ENCODE measurements at regions not wholly inside any gene's neighbourhood (a gene's known extent, or its start where the extent isn't known, plus 50 kb on each side); places are given as distances from the start of the nearest gene placed in this dataset.

DNA sequence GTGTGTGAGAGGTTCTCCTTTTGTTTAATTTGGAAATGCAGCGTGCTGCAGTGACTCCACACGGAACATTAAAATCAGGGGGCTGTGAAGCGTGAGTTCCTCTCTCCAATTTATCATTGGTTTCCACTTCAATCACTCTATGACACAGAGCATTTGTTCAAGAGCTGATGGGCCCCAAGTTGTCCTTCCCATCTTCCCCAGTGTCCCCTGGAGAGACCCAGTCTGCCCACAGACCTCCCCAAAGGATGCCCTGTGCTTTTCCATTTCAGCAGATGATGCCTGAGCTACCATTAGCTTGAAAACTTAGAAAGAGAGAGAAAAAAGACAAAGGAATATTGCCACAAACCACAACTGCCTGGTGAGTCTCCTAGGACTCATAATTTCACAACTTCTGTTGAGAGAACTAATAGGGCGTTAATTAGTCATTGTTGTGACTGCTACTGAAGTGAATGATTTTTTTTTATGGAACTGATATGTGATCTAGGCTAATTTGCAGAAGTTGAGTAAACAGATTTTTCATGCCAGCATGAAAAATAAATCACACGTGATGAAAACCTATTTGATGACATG, 772.7 kb downstream of the SEMA5A start:
- TF ChIP-seq, protein P1, sequence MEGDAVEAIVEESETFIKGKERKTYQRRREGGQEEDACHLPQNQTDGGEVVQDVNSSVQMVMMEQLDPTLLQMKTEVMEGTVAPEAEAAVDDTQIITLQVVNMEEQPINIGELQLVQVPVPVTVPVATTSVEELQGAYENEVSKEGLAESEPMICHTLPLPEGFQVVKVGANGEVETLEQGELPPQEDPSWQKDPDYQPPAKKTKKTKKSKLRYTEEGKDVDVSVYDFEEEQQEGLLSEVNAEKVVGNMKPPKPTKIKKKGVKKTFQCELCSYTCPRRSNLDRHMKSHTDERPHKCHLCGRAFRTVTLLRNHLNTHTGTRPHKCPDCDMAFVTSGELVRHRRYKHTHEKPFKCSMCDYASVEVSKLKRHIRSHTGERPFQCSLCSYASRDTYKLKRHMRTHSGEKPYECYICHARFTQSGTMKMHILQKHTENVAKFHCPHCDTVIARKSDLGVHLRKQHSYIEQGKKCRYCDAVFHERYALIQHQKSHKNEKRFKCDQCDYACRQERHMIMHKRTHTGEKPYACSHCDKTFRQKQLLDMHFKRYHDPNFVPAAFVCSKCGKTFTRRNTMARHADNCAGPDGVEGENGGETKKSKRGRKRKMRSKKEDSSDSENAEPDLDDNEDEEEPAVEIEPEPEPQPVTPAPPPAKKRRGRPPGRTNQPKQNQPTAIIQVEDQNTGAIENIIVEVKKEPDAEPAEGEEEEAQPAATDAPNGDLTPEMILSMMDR (IDR thresholded peaks at IDR 0.05) = no peak
- Histone ChIP-seq H3K9me3 (no peaks in the 10 kb centered on the region), H3K4me1 (no peaks in the 10 kb centered on the region), H3K36me3 (no peaks in the 10 kb centered on the region), H3K27ac (no peak overlapping the region), H3K27me3 (no peaks in the 10 kb centered on the region), H3K4me3 (no peak overlapping the region)
- intact Hi-C loops (cut with DNase I) = no loop called here
- 78 to 85% methylated on average over 5 of the region's 5 CpGs for whole genome bisulfite sequencing, 2 donors
- DNase-seq (no peak), ATAC-seq (no peak)

DNA sequence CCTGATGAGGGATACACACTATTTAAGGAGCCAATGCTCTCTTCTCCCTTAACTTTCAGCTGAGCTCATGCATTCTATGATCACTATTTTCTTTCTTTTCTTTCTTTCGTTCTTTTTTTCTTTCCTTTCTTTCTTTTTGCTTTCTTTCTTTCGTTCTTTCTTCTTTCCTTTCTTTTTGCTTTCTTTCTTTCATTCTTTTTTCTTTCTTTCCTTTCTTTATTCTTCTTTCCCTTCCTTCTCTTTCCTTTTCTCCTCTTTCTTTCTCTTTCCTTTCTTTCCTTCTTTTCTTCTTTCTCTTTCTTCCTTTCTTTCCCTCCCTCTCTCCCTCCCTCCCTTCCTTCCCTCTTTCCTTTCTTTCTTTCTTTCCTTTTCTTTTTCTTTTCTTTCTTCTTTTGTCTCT, 761.2 kb downstream of the SEMA5A start:
- no peak overlapping the region for H3K4me3 ChIP-seq
- no peak overlapping the region for H3K27ac ChIP-seq
- TF ChIP-seq, protein P1 (IDR thresholded peaks at IDR 0.05) = no peak
- H3K27me3 ChIP-seq = no peaks in the 10 kb centered on the region
- no peaks in the 10 kb centered on the region for H3K36me3 ChIP-seq
- intact Hi-C loops (cut with DNase I) = no loop called here
- ATAC-seq = no peak
- no peak for DNase-seq
- no peaks in the 10 kb centered on the region for H3K4me1 ChIP-seq
- H3K9me3 ChIP-seq = peaks cover 0 to 9% (median 0%) of the 10 kb centered on the region in 11 donors
- 74 to 79% methylated on average over 2 of the region's 2 CpGs for WGBS, 2 donors

DNA sequence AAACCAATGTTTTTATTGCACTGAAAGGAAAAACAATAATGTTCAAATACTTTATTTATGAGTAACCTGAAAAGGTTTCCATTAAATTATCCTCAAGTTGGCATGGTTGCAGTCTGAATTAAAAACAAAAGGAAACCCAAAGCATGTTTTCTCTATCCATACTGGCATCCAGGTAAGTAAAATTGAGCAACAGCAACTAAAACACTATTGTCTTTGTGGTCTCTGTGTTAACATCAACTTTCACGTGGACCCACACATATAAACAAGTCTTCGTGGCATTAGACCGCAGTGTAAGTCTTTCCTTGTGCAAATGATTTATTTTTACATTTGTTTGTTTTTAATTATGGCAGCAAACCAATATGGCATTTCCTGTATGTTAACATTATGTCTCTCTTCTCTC, 757.6 kb downstream of the SEMA5A start:
- H3K4me3 ChIP-seq = no peak overlapping the region
- no peak for ATAC-seq
- TF ChIP-seq, protein P1 (IDR thresholded peaks at IDR 0.05) = no peak
- no peaks in the 10 kb centered on the region for H3K27me3 ChIP-seq
- DNase-seq = no peak
- WGBS, 2 donors = 69 to 79% methylated on average over 3 of the region's 3 CpGs
- H3K9me3 ChIP-seq = peaks cover 0 to 10% (median 0%) of the 10 kb centered on the region in 11 donors
- no peak overlapping the region for H3K27ac ChIP-seq
- no peaks in the 10 kb centered on the region for H3K4me1 ChIP-seq
- intact Hi-C loops (cut with DNase I) = no loop called here
- no peaks in the 10 kb centered on the region for H3K36me3 ChIP-seq

DNA sequence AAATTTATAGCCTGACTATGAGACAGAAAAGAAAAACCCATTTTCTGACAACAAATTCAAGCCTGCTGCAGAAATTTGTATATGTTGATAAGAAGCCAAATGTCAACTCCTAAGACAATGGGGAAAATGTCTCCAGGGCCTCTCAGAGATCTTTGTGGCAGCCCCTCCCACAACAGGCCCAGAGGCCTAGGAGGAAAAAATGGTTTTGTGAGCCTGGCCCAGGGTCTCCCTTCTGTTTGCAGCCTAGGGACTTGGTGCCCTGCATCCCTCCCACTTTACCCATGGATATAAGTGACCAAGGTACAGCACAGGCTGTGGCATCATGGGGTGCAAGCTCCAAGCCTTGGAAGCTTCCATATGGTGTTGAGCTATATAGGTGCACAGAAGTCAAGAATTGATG, 740.2 kb downstream of the SEMA5A start:
- Histone ChIP-seq H3K36me3 (no peaks in the 10 kb centered on the region), H3K27me3 (no peaks in the 10 kb centered on the region), H3K4me1 (no peaks in the 10 kb centered on the region), H3K4me3 (no peak overlapping the region), H3K9me3 (peaks cover 0 to 80% (median 17%) of the 10 kb centered on the region in 11 donors), H3K27ac (no peak overlapping the region)
- ATAC-seq (no peak), DNase-seq (no peak)
- intact Hi-C loops (cut with DNase I) = no loop called here
- TF ChIP-seq, protein P1 (IDR thresholded peaks at IDR 0.05) = no peak

All from heart right ventricle (tissue), 16 donors.